Choroid plexus epithelial cell (primary cell): ENCODE measurements at regions not wholly inside any gene's neighbourhood (a gene's known extent, or its start where the extent isn't known, plus 50 kb on each side); places are given as distances from the start of the nearest gene placed in this dataset.

ENCODE experiments used
- DNase-seq: peaks from one replicate; pipeline ENCODE4 v3.0.0-alpha.2; 2010; ENCODE audit warnings: low read depth
- H3K4me3 ChIP-seq: 2 replicates; pipeline ENCODE4 v1.5.1; 2011; ENCODE audit warnings: low read depth, mild to moderate bottlenecking, control low read depth, low read length, moderate library complexity
- CTCF ChIP-seq: conservative IDR thresholded peaks from 2 replicates; pipeline ENCODE4 v1.5.1; 2011; ENCODE audit warnings: low read depth, mild to moderate bottlenecking, control low read depth, inconsistent platforms, low read length, moderate library complexity

DNA sequence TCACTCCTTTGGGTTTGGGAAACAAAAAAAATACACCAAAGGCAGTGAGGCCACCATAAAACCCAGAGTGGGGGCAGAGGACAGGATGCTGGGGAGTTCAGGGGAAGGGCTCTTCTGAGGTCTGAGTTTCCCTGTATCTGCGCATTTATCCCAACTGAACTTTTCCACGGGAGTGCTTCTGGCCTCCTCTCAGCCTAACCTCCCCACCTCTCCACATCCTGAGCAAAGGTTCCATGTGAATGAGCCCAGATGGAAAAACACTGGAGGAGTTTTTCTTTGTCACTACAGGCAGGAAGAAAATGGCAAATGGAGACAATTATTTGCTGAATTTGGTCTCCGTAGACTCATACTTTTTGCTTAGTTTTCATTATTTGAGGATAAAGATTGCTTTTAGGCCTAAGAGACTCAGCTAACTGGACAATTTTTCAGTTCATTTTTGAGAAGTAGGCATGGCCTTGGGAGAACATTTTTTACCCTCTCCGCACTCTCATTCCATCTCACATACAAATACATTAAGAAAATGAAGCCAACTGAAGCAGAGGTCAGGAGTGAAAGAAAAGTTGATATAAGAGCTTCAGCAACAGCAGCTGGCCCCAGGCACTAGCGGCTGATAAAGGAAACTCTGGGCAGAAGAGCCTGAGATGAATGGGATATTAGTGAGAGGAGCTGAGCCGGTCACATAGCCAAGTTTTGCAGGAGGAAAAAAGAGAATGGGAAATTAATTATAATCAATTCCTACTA is 82.6 kb upstream of the CYP1B1 start:
- no peak overlapping the region for H3K4me3 ChIP-seq
- peak; percentile 74 for DNase-seq
- TF ChIP-seq CTCF = no peak

DNA sequence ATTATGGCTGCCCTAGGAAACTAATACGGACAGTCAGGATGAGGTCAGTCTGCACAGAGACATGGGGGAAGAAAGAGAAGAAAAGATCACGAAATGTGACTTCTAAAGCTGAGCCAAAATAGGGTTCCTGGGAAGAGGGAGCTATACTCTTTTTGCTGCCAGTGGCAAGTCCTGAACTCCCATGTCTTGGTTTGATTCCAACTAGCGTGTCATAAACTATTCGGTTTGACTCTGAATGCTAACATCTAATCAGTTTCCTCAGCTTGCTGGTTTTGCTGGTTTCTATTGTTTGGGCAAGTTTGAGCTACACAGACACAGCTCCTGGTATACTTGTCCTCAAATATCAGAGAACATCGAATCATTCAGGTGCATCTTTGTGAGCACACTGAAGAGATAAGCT is 80.5 kb upstream of the CYP1B1 start:
- no peak for TF ChIP-seq CTCF
- H3K4me3 ChIP-seq = no peak overlapping the region
- DNase-seq = no peak

DNA sequence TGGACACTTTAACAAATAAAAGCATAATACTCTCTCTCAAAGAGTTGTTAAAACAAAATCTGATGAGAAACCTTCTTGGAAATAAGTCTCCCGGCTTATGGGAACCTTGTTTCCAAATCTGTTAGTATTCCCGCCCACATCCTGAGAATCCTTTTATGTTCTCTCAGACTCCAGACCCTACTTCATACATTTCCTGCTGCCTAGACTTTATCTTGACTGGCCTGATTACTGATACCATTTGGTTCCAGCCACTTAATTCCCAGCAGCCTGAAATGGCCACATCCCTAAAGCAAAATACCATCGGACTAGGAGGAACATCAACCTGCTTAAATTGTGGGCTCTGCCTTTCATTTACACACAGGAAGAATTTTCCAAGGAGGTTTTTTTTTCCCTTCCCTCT is 79.1 kb upstream of the CYP1B1 start:
- no peak overlapping the region for H3K4me3 ChIP-seq
- TF ChIP-seq CTCF = no peak
- DNase-seq = no peak

DNA sequence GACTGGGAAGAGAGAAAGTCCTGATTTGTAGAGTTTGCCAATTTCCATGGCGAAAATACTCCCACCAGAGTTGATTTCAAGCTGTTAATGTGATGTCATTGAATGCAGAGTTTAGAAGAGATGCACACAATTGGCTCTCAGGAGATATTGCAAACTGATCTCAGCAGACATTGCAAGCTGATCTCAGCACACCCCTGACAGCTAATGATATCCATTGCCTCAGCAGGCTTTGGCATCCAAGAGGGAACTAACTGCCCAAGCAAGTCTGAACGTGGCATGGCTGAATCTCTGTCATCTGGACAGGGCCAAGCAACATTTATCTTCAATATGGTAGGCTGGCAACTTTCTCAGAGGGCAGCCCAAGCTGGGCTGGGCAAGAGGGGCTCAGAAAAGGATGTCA is 78.4 kb upstream of the CYP1B1 start:
- H3K4me3 ChIP-seq = no peak overlapping the region
- DNase-seq = no peak
- TF ChIP-seq CTCF = no peak

GRCh38 chr2:38153476-38154135 is 77.7 kb upstream of the CYP1B1 start:
- no peak overlapping the region for H3K4me3 ChIP-seq
- DNase-seq = no peak
- no peak for TF ChIP-seq CTCF

DNA sequence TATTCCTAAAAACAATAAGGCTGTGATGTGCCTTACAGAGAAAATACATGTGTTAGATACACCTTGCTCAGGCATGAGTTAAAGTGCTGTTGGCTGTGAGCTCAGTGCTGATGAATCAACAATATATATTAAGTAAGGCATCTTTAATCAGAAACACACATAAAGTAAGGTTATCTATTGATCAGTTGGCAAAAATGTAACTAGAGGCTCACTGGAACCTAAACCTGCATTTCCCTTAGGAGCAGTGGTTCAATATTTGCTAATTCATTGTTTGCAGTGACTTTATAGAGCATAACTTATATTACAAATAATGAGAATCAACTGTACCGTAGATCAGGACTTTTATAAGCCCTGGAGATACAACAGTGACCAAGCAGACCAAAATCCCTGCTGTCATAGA is 77.0 kb upstream of the CYP1B1 start:
- no peak for TF ChIP-seq CTCF
- no peak for DNase-seq
- no peak overlapping the region for H3K4me3 ChIP-seq

DNA sequence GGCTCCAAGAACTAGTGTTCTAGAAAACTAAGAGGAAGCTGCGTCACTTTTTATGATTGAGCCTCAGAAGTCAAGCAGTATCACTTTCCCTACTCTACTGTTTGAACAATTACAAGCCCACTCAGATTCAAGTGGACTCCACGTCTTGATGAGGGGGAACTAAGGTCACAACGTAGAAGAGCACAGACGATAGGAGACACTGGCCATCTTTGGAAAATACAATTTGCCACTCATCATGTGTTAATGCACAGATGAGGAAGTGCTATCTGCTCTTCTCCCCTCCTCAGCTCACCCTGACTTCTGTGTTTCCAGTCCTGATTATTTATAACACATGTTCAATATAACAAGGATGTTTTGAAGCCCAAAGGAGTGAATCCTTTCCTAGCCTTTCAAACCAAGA is 76.1 kb upstream of the CYP1B1 start:
- no peak overlapping the region for H3K4me3 ChIP-seq
- no peak for TF ChIP-seq CTCF
- DNase-seq = no peak
